Heart right ventricle (tissue), 16 donors: ENCODE measurements at regions not wholly inside any gene's neighbourhood (a gene's known extent, or its start where the extent isn't known, plus 50 kb on each side); places are given as distances from the start of the nearest gene placed in this dataset.

ENCODE experiments used
- ATAC-seq, 8 donors: fragments of 200-7000 bp; cut with Tn5 transposase; one replicate each; pipeline ENCODE4 v1.9.1; 2020; ENCODE audit warnings: mild to moderate bottlenecking in 8 of 8, moderate library complexity in 8 of 8, moderate number of reproducible peaks in 1 of 8
- DNase-seq, 2 donors: peaks; one replicate each; pipeline ENCODE4 v3.0.0-alpha.2; 2020
- H3K27ac ChIP-seq, 10 donors: fragments of 200-600 bp; sonication (generic) in 2 of 10; one replicate each; pipeline versions ENCODE4 v1.5.0 to v1.8.0; 2020 to 2022; ENCODE audit warnings: mild to moderate bottlenecking in 3 of 10
- H3K27me3 ChIP-seq, 7 donors: fragments of 200-600 bp; one replicate each; pipeline ENCODE4 v1.8.0; 2021 to 2022; ENCODE audit warnings: mild to moderate bottlenecking in 2 of 7
- H3K36me3 ChIP-seq, 9 donors: fragments of 200-600 bp; sonication (generic) in 1 of 9; one replicate each; pipeline versions ENCODE4 v1.5.0 to v1.8.0; 2020 to 2022; ENCODE audit warnings: mild to moderate bottlenecking in 2 of 9
- H3K4me1 ChIP-seq, 9 donors: fragments of 200-600 bp; sonication (generic) in 1 of 9; one replicate each; pipeline versions ENCODE4 v1.5.0 to v1.8.0; 2020 to 2022; ENCODE audit warnings: mild to moderate bottlenecking in 4 of 9
- H3K4me3 ChIP-seq, 10 donors: fragments of 200-600 bp; sonication (generic) in 2 of 10; one replicate each; pipeline versions ENCODE4 v1.5.0 to v1.8.0; 2020 to 2022; ENCODE audit warnings: mild to moderate bottlenecking in 7 of 10, moderate library complexity in 2 of 10
- H3K9me3 ChIP-seq, 11 donors: fragments of 200-600 bp in 10 of 11; sonication (generic) in 2 of 11; one replicate each; pipeline versions ENCODE4 v1.5.0 to v1.8.0; 2013 to 2022; ENCODE audit warnings: mild to moderate bottlenecking in 2 of 11, control low read depth in 1 of 11, moderate library complexity in 1 of 11
- WGBS, 2 donors: extraction: QIAGEN DNeasy Blood & Tissue Kit; methylation state at CpG; one replicate each; pipeline ENCODE4 v1.1.7; 2013; ENCODE audit warnings: inconsistent platforms in 1 of 2; 5-methylcytosine and 5-hydroxymethylcytosine counted together
- intact Hi-C, 10 donors: fragments of 100-400 bp; cut with DNase I; formaldehyde crosslinking; loops; one replicate each; pipeline versions ENCODE4 v1.11.1 to v1.14.2; 2022
- TF ChIP-seq, protein P1 (sequence below), 9 donors: fragments of 200-600 bp; sonication (generic) in 2 of 9; IDR thresholded peaks; one replicate each; pipeline versions ENCODE4 v1.5.0 to v1.8.0; 2021 to 2022; ENCODE audit warnings: antibody characterized with exemption in 9 of 9, mild to moderate bottlenecking in 5 of 9, moderate library complexity in 1 of 9
- donor health status: Arrhythmogenic right ventricular cardiomyopathy.
- donor health status: ischemic (EF 13 %, LVEDD 7.1; RV severe dilation, severe dysfunction).
- donor health status: healthy with polysubstance abuse.
- donor health status: DM: no; HTN: yes; CAD: no.
- donor health status: DM: no; HTN: no; CAD: no.
- donor health status: ischemic (EF 25% LVEDD 6.9; RV normal size, moderate dysfunction).
- donor health status: ischemic (EF 25% LVEDD 5.7; RV mildly dilated, moderate dysfunction).
- donor health status: healthy.
- donor health status: DM: yes; HTN: yes; CAD: no.
- donor health status: Ischemic cardiomyopathy.
- donor health status: ischemic (EF 35%, LVEDD 5.7; RV mildly dilated, moderate dysfunction).
- donor health status: nonischemic (EF 11% LVEDD 7.7; RV severe dilation, severe dysfunction).
- donor health status: DM: yes; HTN: yes; CAD: no.
- donor health status: PGD.
- donor health status: ischemic (EF 29% LVEDD 5.4; RV normal size, mild dysfunction).
- donor health status: nonischemic (EF 23%, LVEDD 6.1; RV moderate dilation, normal function).

DNA sequence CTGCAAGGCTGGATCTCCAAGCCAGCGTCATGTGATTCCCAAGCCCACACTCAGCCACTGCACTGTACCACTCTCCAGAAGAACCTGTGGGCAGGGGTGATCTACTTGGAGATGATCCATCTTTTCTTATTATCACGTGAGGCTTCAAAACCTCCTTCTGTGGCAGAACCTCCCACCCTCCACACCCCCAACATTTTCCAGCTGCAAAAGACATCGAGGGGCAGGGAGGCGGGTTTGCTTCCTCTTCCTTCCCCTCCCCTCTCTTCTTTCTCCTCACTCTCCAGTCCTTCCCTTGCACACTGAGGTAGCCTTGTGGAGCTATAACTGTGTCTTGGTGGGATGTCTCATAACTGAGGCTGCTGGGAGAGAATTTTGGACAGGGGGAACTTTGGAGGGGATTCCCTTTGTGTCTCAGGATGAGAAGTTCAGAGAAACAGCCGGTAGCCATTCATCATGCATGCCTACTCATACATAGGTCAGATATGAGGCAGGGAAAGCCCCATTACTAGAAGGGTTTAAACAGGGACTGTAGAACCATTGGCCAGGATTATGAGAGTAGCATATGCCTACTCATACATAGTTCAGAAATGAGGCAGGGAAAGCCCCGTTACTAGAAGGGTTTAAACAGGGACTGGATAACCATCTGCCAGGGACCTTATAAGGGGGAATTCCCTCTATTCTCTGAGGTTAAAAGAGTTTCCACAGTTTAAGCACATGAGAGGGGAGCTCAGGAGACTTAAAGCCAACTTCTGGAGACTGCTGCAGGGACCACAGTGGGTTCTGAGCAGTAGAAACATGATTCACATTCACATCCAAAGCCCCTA, 420.7 kb upstream of the CADM1 start:
- H3K27me3 ChIP-seq, result peaks cover 0 to 38% (median 8%) of the 10 kb centered on the region in 7 donors
- no peak overlapping the region for H3K27ac ChIP-seq
- TF ChIP-seq, protein P1, sequence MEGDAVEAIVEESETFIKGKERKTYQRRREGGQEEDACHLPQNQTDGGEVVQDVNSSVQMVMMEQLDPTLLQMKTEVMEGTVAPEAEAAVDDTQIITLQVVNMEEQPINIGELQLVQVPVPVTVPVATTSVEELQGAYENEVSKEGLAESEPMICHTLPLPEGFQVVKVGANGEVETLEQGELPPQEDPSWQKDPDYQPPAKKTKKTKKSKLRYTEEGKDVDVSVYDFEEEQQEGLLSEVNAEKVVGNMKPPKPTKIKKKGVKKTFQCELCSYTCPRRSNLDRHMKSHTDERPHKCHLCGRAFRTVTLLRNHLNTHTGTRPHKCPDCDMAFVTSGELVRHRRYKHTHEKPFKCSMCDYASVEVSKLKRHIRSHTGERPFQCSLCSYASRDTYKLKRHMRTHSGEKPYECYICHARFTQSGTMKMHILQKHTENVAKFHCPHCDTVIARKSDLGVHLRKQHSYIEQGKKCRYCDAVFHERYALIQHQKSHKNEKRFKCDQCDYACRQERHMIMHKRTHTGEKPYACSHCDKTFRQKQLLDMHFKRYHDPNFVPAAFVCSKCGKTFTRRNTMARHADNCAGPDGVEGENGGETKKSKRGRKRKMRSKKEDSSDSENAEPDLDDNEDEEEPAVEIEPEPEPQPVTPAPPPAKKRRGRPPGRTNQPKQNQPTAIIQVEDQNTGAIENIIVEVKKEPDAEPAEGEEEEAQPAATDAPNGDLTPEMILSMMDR (IDR thresholded peaks at IDR 0.05), result no peak
- 54 to 60% methylated on average over 6 of the region's 6 CpGs for WGBS, 2 donors
- H3K4me1 ChIP-seq, result peaks cover 0 to 6% (median 3%) of the 10 kb centered on the region in 9 donors
- ATAC-seq, result no peak
- H3K9me3 ChIP-seq, result no peaks in the 10 kb centered on the region
- H3K36me3 ChIP-seq, result no peaks in the 10 kb centered on the region
- H3K4me3 ChIP-seq, result no peak overlapping the region
- DNase-seq, result no peak
- intact Hi-C loops, result no loop called here

DNA sequence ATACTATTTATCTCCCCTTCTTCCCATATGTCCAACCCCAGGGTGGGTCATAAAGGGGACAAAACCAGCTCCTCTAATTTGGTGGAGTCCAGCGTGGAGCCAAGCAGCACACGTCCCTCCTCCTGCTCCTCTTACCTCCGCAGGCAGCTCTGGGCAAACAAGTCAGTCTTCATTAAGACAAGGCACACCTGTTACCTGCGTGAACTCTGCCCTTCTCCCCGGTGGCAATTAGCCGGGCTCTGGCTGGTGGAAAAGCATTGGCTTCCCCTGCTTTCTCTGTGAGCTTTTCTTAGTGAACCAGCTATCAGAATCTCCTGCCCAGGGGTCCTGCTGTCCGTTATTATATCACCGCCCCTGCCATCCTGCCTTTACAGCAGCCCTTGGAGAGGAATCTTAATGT, 418.7 kb upstream of the CADM1 start:
- Histone ChIP-seq H3K27me3 (peaks cover 0 to 43% (median 8%) of the 10 kb centered on the region in 7 donors), H3K36me3 (no peaks in the 10 kb centered on the region), H3K4me1 (peaks cover 0 to 13% (median 0%) of the 10 kb centered on the region in 9 donors), H3K9me3 (no peaks in the 10 kb centered on the region), H3K4me3 (no peak overlapping the region), H3K27ac (no peak overlapping the region)
- no peak for DNase-seq
- intact Hi-C loops, result no loop called here
- TF ChIP-seq, protein P1 (IDR thresholded peaks at IDR 0.05), result no peak
- no peak for ATAC-seq
- 75 to 79% methylated on average over 8 of the region's 8 CpGs for WGBS, 2 donors

DNA sequence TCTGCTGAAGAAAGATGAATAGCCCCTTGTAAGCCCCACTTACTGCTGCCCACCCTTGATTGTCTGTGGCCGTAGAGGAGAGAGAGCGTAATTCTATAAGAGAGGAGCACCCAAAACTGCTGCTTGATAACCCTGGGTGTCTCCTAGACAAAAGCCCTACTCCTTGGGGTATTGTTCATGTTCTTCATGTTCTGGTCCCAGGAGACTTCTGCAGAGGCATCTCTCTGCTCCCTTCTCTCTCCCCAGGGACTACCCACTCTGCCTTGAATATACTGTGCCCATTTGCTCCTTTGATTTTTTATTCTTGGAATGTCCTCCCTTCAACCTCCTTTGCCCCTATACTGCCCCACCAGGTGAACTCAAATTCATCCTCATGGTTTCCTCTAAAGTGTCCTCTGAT, 417.8 kb upstream of the CADM1 start:
- no peak for ATAC-seq

DNA sequence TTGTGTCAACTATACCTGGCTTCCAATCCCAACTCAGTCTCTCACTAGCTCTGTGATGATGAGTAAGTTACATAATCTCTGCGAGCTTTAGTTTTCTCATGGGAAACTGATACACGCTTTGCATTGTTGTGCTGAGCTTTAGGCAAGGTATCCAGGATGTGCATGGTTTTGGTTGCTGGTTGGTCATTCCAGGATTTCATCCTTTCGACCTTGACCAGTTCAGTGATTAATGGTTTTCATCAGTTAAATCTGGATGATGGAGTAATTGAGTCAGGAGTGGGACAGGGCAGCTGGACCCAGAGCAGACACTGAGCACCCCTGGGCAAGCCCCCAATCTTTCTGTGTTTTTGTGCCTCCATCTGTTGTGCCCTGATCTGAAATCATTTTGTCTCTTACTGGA, 417.3 kb upstream of the CADM1 start:
- peaks cover 0 to 13% (median 0%) of the 10 kb centered on the region in 9 donors for H3K4me1 ChIP-seq
- no peak overlapping the region for H3K27ac ChIP-seq
- H3K27me3 ChIP-seq, result peaks cover 0 to 34% (median 7%) of the 10 kb centered on the region in 7 donors
- DNase-seq (no peak), ATAC-seq (no peak)
- H3K36me3 ChIP-seq, result no peaks in the 10 kb centered on the region
- TF ChIP-seq, protein P1 (IDR thresholded peaks at IDR 0.05), result no peak
- 74 to 79% methylated on average over 3 of the region's 3 CpGs for WGBS, 2 donors
- H3K4me3 ChIP-seq, result no peak overlapping the region
- no peaks in the 10 kb centered on the region for H3K9me3 ChIP-seq
- intact Hi-C loops, result no loop called here

More for the DNA sequence above, 417.8 kb upstream of the CADM1 start:
- Histone ChIP-seq H3K4me1 (peaks cover 0 to 13% (median 0%) of the 10 kb centered on the region in 9 donors), H3K4me3 (no peak overlapping the region), H3K36me3 (no peaks in the 10 kb centered on the region), H3K27ac (no peak overlapping the region), H3K27me3 (peaks cover 0 to 36% (median 8%) of the 10 kb centered on the region in 7 donors), H3K9me3 (no peaks in the 10 kb centered on the region)
- 43 to 45% methylated on average over 2 of the region's 2 CpGs for WGBS, 2 donors
- no peak for DNase-seq
- TF ChIP-seq, protein P1 (IDR thresholded peaks at IDR 0.05), result no peak
- intact Hi-C loops, result no loop called here
